ENCODE measurements at regions not wholly inside any gene's neighbourhood (a gene's known extent, or its start where the extent isn't known, plus 50 kb on each side); places are given as distances from the start of the nearest gene placed in this dataset.
"Not testable (repeated sequence)": the region's sequence is repeated elsewhere in the genome, so short reads cannot be mapped to it uniquely, and the experiment has no call there.

DNA sequence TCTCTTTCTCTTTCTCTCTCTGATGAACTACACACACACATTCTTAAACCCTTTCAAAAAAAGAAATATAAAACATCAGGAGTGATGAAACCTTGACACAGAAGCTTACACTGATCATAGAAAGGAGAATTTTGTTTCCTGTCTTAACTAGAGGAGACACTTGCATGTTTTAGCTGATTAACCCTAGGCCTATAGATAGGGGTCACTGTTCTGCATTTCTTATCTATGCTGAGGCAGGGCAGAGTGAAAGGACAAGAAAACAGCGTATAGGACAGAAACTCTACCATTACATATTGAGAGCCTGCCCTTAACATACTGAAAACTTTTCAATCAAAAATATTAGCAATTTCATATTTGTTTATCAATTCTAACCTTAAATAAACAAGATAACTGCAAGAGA lies 680.6 kb upstream of the MBL2 start:
- Histone ChIP-seq H3K4me3 (ENCODE audit: low read length) (no peak overlapping the region), H3K27ac (ENCODE audit: low read length) (no peak overlapping the region), H3K9me3 (replicated peaks; ENCODE audit: control insufficient read depth, low read depth, low read length) (no peaks in the 10 kb centered on the region), H3K36me3 (ENCODE audit: control insufficient read depth, insufficient read depth, low read length) (no peaks in the 10 kb centered on the region), H3K27me3 (ENCODE audit: control insufficient read depth, insufficient read depth, low read length) (no peaks in the 10 kb centered on the region), H3K4me1 (ENCODE audit: control insufficient read depth, insufficient read depth, low read length) (no peaks in the 10 kb centered on the region)
- DNase-seq = no peak
- WGBS (ENCODE audit: insufficient coverage) = no CpG with 5 or more reads among the region's 1 CpG

DNA sequence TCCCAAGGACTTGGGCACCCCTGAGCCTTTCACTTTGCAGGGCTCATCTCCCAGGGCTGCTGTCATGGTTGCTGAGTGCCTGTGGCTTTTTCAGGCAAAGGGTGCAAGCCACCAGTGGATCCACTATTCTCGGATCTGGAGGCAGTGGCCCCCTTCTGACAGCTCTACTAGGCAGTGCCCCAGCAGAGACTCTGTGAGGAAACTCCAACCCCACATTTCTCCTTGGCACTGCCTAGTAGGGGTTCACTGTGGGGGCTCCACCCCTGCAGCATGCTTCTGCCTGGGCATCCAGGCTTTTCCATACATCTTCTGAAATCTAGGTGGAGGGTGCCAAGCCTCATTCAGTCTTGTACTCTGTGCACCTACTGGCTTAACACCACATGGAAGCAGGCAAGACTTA lies 675.0 kb upstream of the MBL2 start:
- Histone ChIP-seq H3K27me3 (ENCODE audit: control insufficient read depth, insufficient read depth, low read length) (no peaks in the 10 kb centered on the region), H3K4me1 (ENCODE audit: control insufficient read depth, insufficient read depth, low read length) (no peaks in the 10 kb centered on the region), H3K36me3 (ENCODE audit: control insufficient read depth, insufficient read depth, low read length) (no peaks in the 10 kb centered on the region), H3K27ac (ENCODE audit: low read length) (no peak overlapping the region), H3K4me3 (ENCODE audit: low read length) (no peak overlapping the region), H3K9me3 (replicated peaks; ENCODE audit: control insufficient read depth, low read depth, low read length) (no peaks in the 10 kb centered on the region)
- no peak for DNase-seq
- no CpG with 5 or more reads among the region's 1 CpG for WGBS (ENCODE audit: insufficient coverage)

DNA sequence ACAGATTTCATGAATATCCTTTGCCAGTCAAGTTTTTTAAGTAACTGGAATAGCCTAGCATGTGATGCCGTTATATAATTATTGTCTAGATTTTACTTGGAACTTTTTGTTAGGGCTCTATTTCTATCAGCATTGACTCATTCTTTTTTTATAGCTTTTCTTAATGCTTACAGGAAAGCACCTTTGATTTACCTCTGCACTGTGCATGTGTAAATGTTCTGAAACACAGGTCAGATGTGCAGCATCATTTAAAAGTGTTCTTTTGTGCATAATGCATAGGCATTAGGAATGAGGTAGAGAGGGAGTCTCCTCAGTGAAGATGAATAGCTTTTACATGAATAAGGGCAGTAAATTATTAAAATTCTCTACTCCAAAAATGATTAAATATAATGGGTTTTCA lies 669.3 kb upstream of the MBL2 start:
- no peak overlapping the region for H3K27ac ChIP-seq (ENCODE audit: low read length)
- H3K4me1 ChIP-seq (ENCODE audit: control insufficient read depth, insufficient read depth, low read length) = no peaks in the 10 kb centered on the region
- H3K9me3 ChIP-seq (replicated peaks; ENCODE audit: control insufficient read depth, low read depth, low read length) = no peaks in the 10 kb centered on the region
- no CpG with 5 or more reads among the region's 1 CpG for WGBS (ENCODE audit: insufficient coverage)
- no peak for DNase-seq
- H3K27me3 ChIP-seq (ENCODE audit: control insufficient read depth, insufficient read depth, low read length) = no peaks in the 10 kb centered on the region
- H3K36me3 ChIP-seq (ENCODE audit: control insufficient read depth, insufficient read depth, low read length) = no peaks in the 10 kb centered on the region
- H3K4me3 ChIP-seq (ENCODE audit: low read length) = no peak overlapping the region

DNA sequence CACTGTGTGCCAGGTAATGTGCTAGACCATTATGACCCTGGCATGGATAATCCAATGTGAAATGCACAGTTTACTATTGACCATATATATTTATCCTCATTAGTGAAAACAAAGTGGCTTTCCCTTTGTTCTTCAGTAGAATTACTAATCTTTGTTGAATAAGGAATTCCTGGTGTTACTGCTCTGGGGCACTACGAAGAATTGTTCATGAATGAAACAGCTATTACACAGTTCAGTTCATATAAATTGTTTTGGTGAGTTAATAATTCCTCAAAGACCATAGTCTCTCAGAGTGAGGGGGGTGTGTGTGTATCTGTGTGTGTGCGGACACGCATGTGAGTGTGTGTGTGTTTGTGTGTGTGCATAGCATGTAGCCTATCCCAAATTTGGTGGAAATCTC lies 668.0 kb upstream of the MBL2 start:
- Histone ChIP-seq H3K4me1 (ENCODE audit: control insufficient read depth, insufficient read depth, low read length) (no peaks in the 10 kb centered on the region), H3K9me3 (replicated peaks; ENCODE audit: control insufficient read depth, low read depth, low read length) (no peaks in the 10 kb centered on the region), H3K27ac (ENCODE audit: low read length) (no peak overlapping the region), H3K4me3 (ENCODE audit: low read length) (no peak overlapping the region), H3K27me3 (ENCODE audit: control insufficient read depth, insufficient read depth, low read length) (no peaks in the 10 kb centered on the region), H3K36me3 (ENCODE audit: control insufficient read depth, insufficient read depth, low read length) (no peaks in the 10 kb centered on the region)
- no peak for DNase-seq
- WGBS (ENCODE audit: insufficient coverage) = no CpG with 5 or more reads among the region's 3 CpGs

DNA sequence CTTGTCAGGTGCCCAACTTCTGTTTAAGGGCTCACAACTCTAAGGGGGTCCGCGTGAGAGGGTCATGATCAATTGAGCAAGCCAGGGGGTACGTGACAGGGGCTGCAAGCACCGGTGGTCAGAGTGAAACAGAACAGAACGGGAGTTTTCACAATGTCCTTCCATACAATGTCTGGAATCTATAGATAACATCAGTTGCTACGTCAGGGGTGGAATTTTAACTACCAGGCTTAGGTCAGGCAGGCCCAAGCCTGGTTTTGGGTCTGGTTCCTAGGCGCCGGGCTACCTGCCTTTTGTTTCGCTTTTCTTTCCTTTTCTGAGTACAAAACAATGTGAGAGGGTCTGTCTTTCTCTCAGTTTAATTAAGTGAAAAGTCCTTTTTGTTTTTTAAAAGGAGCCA lies 666.5 kb upstream of the MBL2 start:
- DNase-seq; H3K4me1 ChIP-seq (ENCODE audit: control insufficient read depth, insufficient read depth, low read length); H3K4me3 ChIP-seq (ENCODE audit: low read length); H3K27me3 ChIP-seq (ENCODE audit: control insufficient read depth, insufficient read depth, low read length); H3K36me3 ChIP-seq (ENCODE audit: control insufficient read depth, insufficient read depth, low read length); H3K27ac ChIP-seq (ENCODE audit: low read length); H3K9me3 ChIP-seq (replicated peaks; ENCODE audit: control insufficient read depth, low read depth, low read length): not testable (repeated sequence)
- WGBS (ENCODE audit: insufficient coverage) = 27% methylated on average over 6 of the region's 9 CpGs

DNA sequence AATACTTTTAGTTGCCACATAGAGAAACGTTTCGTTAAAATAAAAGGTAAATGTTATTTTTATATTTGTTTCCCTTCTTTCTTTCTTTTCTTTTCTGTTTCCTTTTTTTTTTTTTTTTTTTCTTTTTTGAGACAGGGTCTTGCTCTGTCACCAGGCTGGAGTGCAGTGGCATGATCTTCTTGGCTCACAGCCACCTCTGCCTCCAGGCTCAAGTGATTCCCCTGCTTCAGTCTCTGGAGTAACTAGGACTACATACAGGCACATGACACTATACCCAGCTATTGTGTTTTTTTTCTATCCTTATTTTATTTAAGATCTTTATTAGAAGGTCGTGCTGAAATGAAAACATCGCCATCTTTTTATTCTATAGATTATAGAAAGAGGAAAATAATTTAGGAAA lies 661.8 kb upstream of the MBL2 start:
- no peaks in the 10 kb centered on the region for H3K27me3 ChIP-seq (ENCODE audit: control insufficient read depth, insufficient read depth, low read length)
- WGBS (ENCODE audit: insufficient coverage) = no CpG with 5 or more reads among the region's 4 CpGs
- no peaks in the 10 kb centered on the region for H3K4me1 ChIP-seq (ENCODE audit: control insufficient read depth, insufficient read depth, low read length)
- no peaks in the 10 kb centered on the region for H3K9me3 ChIP-seq (replicated peaks; ENCODE audit: control insufficient read depth, low read depth, low read length)
- no peak for DNase-seq
- H3K36me3 ChIP-seq (ENCODE audit: control insufficient read depth, insufficient read depth, low read length) = no peaks in the 10 kb centered on the region
- no peak overlapping the region for H3K27ac ChIP-seq (ENCODE audit: low read length)
- no peak overlapping the region for H3K4me3 ChIP-seq (ENCODE audit: low read length)

GRCh38 chr10:53432035-53432434 lies 659.5 kb upstream of the MBL2 start:
- no CpG with 5 or more reads among the region's 2 CpGs for WGBS (ENCODE audit: insufficient coverage)
- no peaks in the 10 kb centered on the region for H3K4me1 ChIP-seq (ENCODE audit: control insufficient read depth, insufficient read depth, low read length)
- no peaks in the 10 kb centered on the region for H3K27me3 ChIP-seq (ENCODE audit: control insufficient read depth, insufficient read depth, low read length)
- DNase-seq = no peak
- no peak overlapping the region for H3K4me3 ChIP-seq (ENCODE audit: low read length)
- H3K9me3 ChIP-seq (replicated peaks; ENCODE audit: control insufficient read depth, low read depth, low read length) = no peaks in the 10 kb centered on the region
- H3K36me3 ChIP-seq (ENCODE audit: control insufficient read depth, insufficient read depth, low read length) = no peaks in the 10 kb centered on the region
- H3K27ac ChIP-seq (ENCODE audit: low read length) = no peak overlapping the region

DNA sequence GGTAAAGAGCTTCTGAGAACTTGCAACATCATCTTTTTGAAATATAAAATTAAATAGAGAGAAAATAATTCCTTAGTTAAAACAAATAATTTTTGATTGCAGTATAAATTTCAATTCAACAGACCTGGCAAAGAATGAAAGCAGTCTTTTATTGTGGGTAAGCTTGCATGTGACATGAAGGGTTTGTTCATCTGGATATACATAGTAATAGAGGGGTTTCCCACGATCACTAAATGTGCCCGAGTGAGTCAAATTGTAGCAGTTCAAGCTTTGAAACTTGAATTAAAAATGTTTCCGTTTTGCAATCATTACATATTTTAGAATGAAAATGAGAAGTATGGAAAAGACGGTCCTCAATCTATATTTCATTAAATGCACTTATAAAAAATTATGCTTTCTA lies 658.4 kb upstream of the MBL2 start:
- DNase-seq = no peak
- Histone ChIP-seq H3K9me3 (replicated peaks; ENCODE audit: control insufficient read depth, low read depth, low read length) (no peaks in the 10 kb centered on the region), H3K27ac (ENCODE audit: low read length) (no peak overlapping the region), H3K36me3 (ENCODE audit: control insufficient read depth, insufficient read depth, low read length) (no peaks in the 10 kb centered on the region), H3K4me1 (ENCODE audit: control insufficient read depth, insufficient read depth, low read length) (no peaks in the 10 kb centered on the region), H3K4me3 (ENCODE audit: low read length) (no peak overlapping the region), H3K27me3 (ENCODE audit: control insufficient read depth, insufficient read depth, low read length) (no peaks in the 10 kb centered on the region)
- no CpG with 5 or more reads among the region's 4 CpGs for WGBS (ENCODE audit: insufficient coverage)

DNA sequence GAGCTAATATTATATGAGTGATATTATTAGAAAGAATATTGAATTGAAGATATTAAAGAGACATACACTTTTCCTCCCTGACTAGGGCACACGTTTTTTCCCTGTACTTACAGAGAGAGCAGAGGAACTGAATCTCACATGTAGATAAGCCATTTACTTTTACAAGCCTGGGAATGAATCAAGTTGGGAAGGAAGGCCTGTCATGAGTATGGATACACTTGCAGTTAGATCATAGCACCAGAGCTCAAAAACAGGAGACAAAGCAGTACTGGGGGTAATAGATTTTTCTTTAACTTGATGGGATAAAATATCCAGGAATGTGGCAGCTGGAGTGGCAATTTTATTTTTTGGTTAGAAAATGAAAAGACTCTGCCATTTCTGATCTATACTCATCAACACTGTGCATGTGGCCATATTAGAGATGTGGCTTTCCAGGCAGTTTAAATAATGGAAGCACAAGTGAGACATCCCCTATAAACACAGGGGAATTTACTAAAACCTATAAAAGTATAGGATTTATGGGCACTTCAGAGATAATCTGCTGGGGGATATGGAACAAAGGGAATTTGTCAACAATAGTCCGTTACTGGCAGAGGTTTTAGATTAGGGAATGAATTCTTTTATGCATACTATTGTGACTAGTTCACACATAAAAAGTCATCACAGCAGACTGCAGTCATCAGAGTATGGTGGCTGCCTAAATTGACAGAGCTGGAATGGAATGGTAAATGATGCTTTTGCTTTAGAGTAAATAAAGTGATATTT lies 657.7 kb upstream of the MBL2 start:
- Histone ChIP-seq H3K9me3 (replicated peaks; ENCODE audit: control insufficient read depth, low read depth, low read length) (no peaks in the 10 kb centered on the region), H3K36me3 (ENCODE audit: control insufficient read depth, insufficient read depth, low read length) (no peaks in the 10 kb centered on the region), H3K4me1 (ENCODE audit: control insufficient read depth, insufficient read depth, low read length) (no peaks in the 10 kb centered on the region), H3K27ac (ENCODE audit: low read length) (no peak overlapping the region), H3K27me3 (ENCODE audit: control insufficient read depth, insufficient read depth, low read length) (no peaks in the 10 kb centered on the region), H3K4me3 (ENCODE audit: low read length) (no peak overlapping the region)
- no peak for DNase-seq
- no CpG with 5 or more reads among the region's 2 CpGs for WGBS (ENCODE audit: insufficient coverage)

GRCh38 chr10:53422223-53422888 lies 649.8 kb upstream of the MBL2 start:
- Histone ChIP-seq H3K36me3 (ENCODE audit: control insufficient read depth, insufficient read depth, low read length) (no peaks in the 10 kb centered on the region), H3K4me3 (ENCODE audit: low read length) (no peak overlapping the region), H3K27ac (ENCODE audit: low read length) (no peak overlapping the region), H3K4me1 (ENCODE audit: control insufficient read depth, insufficient read depth, low read length) (no peaks in the 10 kb centered on the region), H3K27me3 (ENCODE audit: control insufficient read depth, insufficient read depth, low read length) (no peaks in the 10 kb centered on the region), H3K9me3 (replicated peaks; ENCODE audit: control insufficient read depth, low read depth, low read length) (no peaks in the 10 kb centered on the region)
- 86% methylated on average over 3 of the region's 5 CpGs for WGBS (ENCODE audit: insufficient coverage)
- no peak for DNase-seq

All from muscle of leg (tissue), 3 donors.